Liver (tissue), 8 donors: ENCODE measurements at regions not wholly inside any gene's neighbourhood (a gene's known extent, or its start where the extent isn't known, plus 50 kb on each side); places are given as distances from the start of the nearest gene placed in this dataset.

Experiments used
- DNase-seq: peaks from one replicate; pipeline ENCODE4 v3.0.0-alpha.2; 2017; ENCODE audit warnings: low spot score
- H3K27ac ChIP-seq, 2 donors: one replicate each; pipeline ENCODE4 v1.7.0; 2013; ENCODE audit warnings: inconsistent platforms in 2 of 2, low read length in 2 of 2, control low read depth in 1 of 2, low read depth in 1 of 2, mild to moderate bottlenecking in 1 of 2
- H3K27me3 ChIP-seq, 4 donors: one replicate each; pipeline versions ENCODE4 v1.6.1 to v1.7.0; 2013; ENCODE audit warnings: low read length in 3 of 4, inconsistent platforms in 1 of 4, mild to moderate bottlenecking in 1 of 4, moderate library complexity in 1 of 4; ENCODE audit not compliant: control insufficient read depth in 4 of 4, insufficient read depth in 4 of 4
- H3K36me3 ChIP-seq, 4 donors: one replicate each; pipeline versions ENCODE4 v1.6.1 to v1.7.0; 2013; ENCODE audit warnings: low read length in 3 of 4, mild to moderate bottlenecking in 3 of 4, low read depth in 1 of 4, moderate library complexity in 1 of 4; ENCODE audit not compliant: control insufficient read depth in 4 of 4, insufficient read depth in 3 of 4
- H3K4me1 ChIP-seq, 4 donors: one replicate each; pipeline versions ENCODE4 v1.6.1 to v1.7.0; 2013; ENCODE audit warnings: low read length in 3 of 4, mild to moderate bottlenecking in 3 of 4, moderate library complexity in 1 of 4; ENCODE audit not compliant: control insufficient read depth in 4 of 4, insufficient read depth in 4 of 4
- H3K4me3 ChIP-seq, 3 donors: one replicate each; pipeline versions ENCODE4 v1.6.1 to v1.7.0; 2013; ENCODE audit warnings: low read length in 3 of 3, control low read depth in 1 of 3, low read depth in 1 of 3, mild to moderate bottlenecking in 1 of 3
- H3K9ac ChIP-seq, 2 donors: one replicate each; pipeline ENCODE4 v1.7.0; 2013; ENCODE audit warnings: low read length in 2 of 2, mild to moderate bottlenecking in 2 of 2, moderate library complexity in 2 of 2, control low read depth in 1 of 2, low read depth in 1 of 2
- H3K9me3 ChIP-seq, 4 donors: one replicate each; pipeline versions ENCODE4 v1.6.1 to v1.7.0; 2013; ENCODE audit warnings: low read length in 3 of 4; ENCODE audit not compliant: control insufficient read depth in 4 of 4
- ATF3 ChIP-seq: IDR thresholded peaks from 2 replicates; pipeline ENCODE4 v1.6.1; 2016; ENCODE audit warnings: antibody characterized with exemption
- CTCF ChIP-seq: fragments of 150-350 bp; IDR thresholded peaks from 2 replicates; pipeline ENCODE4 v1.5.1; 2017; ENCODE audit warnings: improper control_type of control experiment, low read depth, low read length; ENCODE audit not compliant: missing input control
- EGR1 ChIP-seq, 2 donors: IDR thresholded peaks; 2 replicates each; pipeline ENCODE4 v1.6.1; 2016 to 2018; ENCODE audit warnings: antibody characterized with exemption in 2 of 2, low read depth in 2 of 2
- FOXA1 ChIP-seq: IDR thresholded peaks from 2 replicates; pipeline ENCODE4 v1.6.1; 2016; ENCODE audit warnings: antibody characterized with exemption
- FOXA2 ChIP-seq: IDR thresholded peaks from 2 replicates; pipeline ENCODE4 v1.6.1; 2016; ENCODE audit warnings: antibody characterized with exemption
- HNF4A ChIP-seq, 2 donors: conservative IDR thresholded peaks; 2 replicates each; pipeline ENCODE4 v1.6.1; 2016; ENCODE audit warnings: antibody characterized with exemption in 2 of 2, mild to moderate bottlenecking in 2 of 2
- HNF4G ChIP-seq: IDR thresholded peaks from 2 replicates; pipeline ENCODE4 v1.6.1; 2016; ENCODE audit warnings: antibody characterized with exemption
- JUND ChIP-seq, 2 donors: IDR thresholded peaks; 2 replicates each; pipeline ENCODE4 v1.6.1; 2016; ENCODE audit warnings: antibody characterized with exemption in 2 of 2
- MAX ChIP-seq: IDR thresholded peaks from 2 replicates; pipeline ENCODE4 v1.6.1; 2016; ENCODE audit warnings: antibody characterized with exemption
- NR2F2 ChIP-seq: IDR thresholded peaks from 2 replicates; pipeline ENCODE4 v1.6.1; 2016; ENCODE audit warnings: antibody characterized with exemption
- RAD21 ChIP-seq, 2 donors: IDR thresholded peaks; 2 replicates each; pipeline ENCODE4 v1.6.1; 2016; ENCODE audit warnings: antibody characterized with exemption in 2 of 2, mild to moderate bottlenecking in 2 of 2
- REST ChIP-seq: IDR thresholded peaks from 2 replicates; pipeline ENCODE4 v1.6.1; 2016; ENCODE audit warnings: antibody characterized with exemption, mild to moderate bottlenecking
- RXRA ChIP-seq, 2 donors: IDR thresholded peaks; 2 replicates each; pipeline ENCODE4 v1.6.1; 2017 to 2018; ENCODE audit warnings: antibody characterized with exemption in 2 of 2, mild to moderate bottlenecking in 1 of 2
- SP1 ChIP-seq: IDR thresholded peaks from 2 replicates; pipeline ENCODE4 v1.6.1; 2018; ENCODE audit warnings: antibody characterized with exemption, mild to moderate bottlenecking
- TAF1 ChIP-seq: conservative IDR thresholded peaks from 2 replicates; pipeline ENCODE4 v1.6.1; 2016; ENCODE audit warnings: antibody characterized with exemption, mild to moderate bottlenecking
- YY1 ChIP-seq: IDR thresholded peaks from 2 replicates; pipeline ENCODE4 v1.6.1; 2016; ENCODE audit warnings: antibody characterized with exemption, mild to moderate bottlenecking
- ZBTB33 ChIP-seq: IDR thresholded peaks from 2 replicates; pipeline ENCODE4 v1.6.1; 2016; ENCODE audit warnings: antibody characterized with exemption
- WGBS: extraction: QIAGEN DNeasy Blood & Tissue Kit; methylation state at CpG from one replicate; pipeline ENCODE4 v1.1.7; 2013; 5-methylcytosine and 5-hydroxymethylcytosine counted together
- donor health status: healthy.
- donor health status: healthy.
- donor health status: healthy.
- donor health status: healthy.
- donor health status: healthy.

GRCh38 chrX:115902995-115903394, 267.5 kb upstream of the AGTR2 start:
- Histone ChIP-seq H3K9ac (no peak overlapping the region), H3K27me3 (peaks cover 0 to 2% (median 0%) of the 10 kb centered on the region in 4 donors), H3K27ac (no peak overlapping the region), H3K4me1 (peaks cover 0 to 10% (median 6%) of the 10 kb centered on the region in 4 donors), H3K36me3 (no peaks in the 10 kb centered on the region), H3K4me3 (no peak overlapping the region), H3K9me3 (no peaks in the 10 kb centered on the region)
- DNase-seq, result no peak
- TF ChIP-seq FOXA2, result no peak
- TF ChIP-seq RAD21 (IDR thresholded peaks at IDR 0.05), result no peak
- TF ChIP-seq REST, result no peak
- no peak for TF ChIP-seq YY1
- TF ChIP-seq EGR1 (IDR thresholded peaks at IDR 0.05; ENCODE audit: low read depth in 2 of 2), result no peak
- no peak for TF ChIP-seq HNF4G
- no peak for TF ChIP-seq TAF1
- TF ChIP-seq SP1, result no peak
- TF ChIP-seq FOXA1, result no peak
- no peak for TF ChIP-seq HNF4A (conservative IDR thresholded peaks at IDR 0.05)
- no peak for TF ChIP-seq CTCF
- no peak for TF ChIP-seq RXRA (IDR thresholded peaks at IDR 0.05)
- TF ChIP-seq MAX, result no peak
- WGBS, result 97% methylated on average over 7 of the region's 7 CpGs

- no peak for TF ChIP-seq JUND (IDR thresholded peaks at IDR 0.05)
- TF ChIP-seq ZBTB33, result no peak
- no peak for TF ChIP-seq RXRA (IDR thresholded peaks at IDR 0.05)
- TF ChIP-seq EGR1 (IDR thresholded peaks at IDR 0.05; ENCODE audit: low read depth in 2 of 2), result no peak
- no peak for TF ChIP-seq ATF3
- TF ChIP-seq REST, result no peak
- TF ChIP-seq FOXA2, result no peak
- TF ChIP-seq NR2F2, result no peak
- no peak for TF ChIP-seq SP1
- no peak for TF ChIP-seq RAD21 (IDR thresholded peaks at IDR 0.05)
- TF ChIP-seq HNF4A (conservative IDR thresholded peaks at IDR 0.05), result no peak
- no peak for TF ChIP-seq HNF4G
- TF ChIP-seq TAF1, result no peak
- no peak for TF ChIP-seq FOXA1
- no peak overlapping the region for H3K9ac ChIP-seq
- DNase-seq, result no peak
- H3K27ac ChIP-seq, result no peak overlapping the region
- WGBS, result 96% methylated on average over 2 of the region's 2 CpGs
- H3K4me3 ChIP-seq, result no peak overlapping the region
- no peaks in the 10 kb centered on the region for H3K9me3 ChIP-seq
- peaks cover 0 to 2% (median 0%) of the 10 kb centered on the region in 4 donors for H3K27me3 ChIP-seq
- H3K36me3 ChIP-seq, result no peaks in the 10 kb centered on the region
- H3K4me1 ChIP-seq, result no peaks in the 10 kb centered on the region
These were observed 264.3 kb upstream of the AGTR2 start for GRCh38 chrX:115906276-115906675.
